ENCODE measurements at regions not wholly inside any gene's neighbourhood (a gene's known extent, or its start where the extent isn't known, plus 50 kb on each side); places are given as distances from the start of the nearest gene placed in this dataset.

GRCh38 chr5:145708169-145708568 lies 127.0 kb downstream of the PRELID2 start:
- in situ Hi-C loops (cut with HindIII; ENCODE audit: low pct_unique_long_range_greater_than_20kb, low sequenced_read_pairs): no loop called here
- DNase-seq (ENCODE audit: low read depth): no peak

DNA sequence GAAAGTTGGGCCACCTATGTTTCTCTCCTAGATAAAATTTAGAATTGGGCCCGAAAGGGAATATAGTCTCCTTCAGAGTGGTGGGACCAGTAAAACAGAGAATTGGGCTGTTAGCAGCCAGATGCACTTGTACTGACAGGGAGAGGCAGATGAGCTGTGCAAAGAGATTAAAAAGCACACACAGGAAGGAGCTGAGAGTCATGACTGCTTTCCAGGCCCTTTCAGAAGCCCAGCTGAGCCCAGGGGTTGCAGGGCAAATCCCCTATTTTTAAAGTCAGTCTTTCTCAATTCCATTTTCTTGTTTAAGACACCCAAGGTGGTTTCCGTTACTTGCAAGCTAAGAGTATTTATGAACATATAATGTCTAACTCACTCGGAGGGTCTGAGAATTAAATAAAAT lies 130.4 kb downstream of the PRELID2 start:
- DNase-seq (ENCODE audit: low read depth): no peak
- in situ Hi-C loops (cut with HindIII; ENCODE audit: low pct_unique_long_range_greater_than_20kb, low sequenced_read_pairs): no loop called here

DNA sequence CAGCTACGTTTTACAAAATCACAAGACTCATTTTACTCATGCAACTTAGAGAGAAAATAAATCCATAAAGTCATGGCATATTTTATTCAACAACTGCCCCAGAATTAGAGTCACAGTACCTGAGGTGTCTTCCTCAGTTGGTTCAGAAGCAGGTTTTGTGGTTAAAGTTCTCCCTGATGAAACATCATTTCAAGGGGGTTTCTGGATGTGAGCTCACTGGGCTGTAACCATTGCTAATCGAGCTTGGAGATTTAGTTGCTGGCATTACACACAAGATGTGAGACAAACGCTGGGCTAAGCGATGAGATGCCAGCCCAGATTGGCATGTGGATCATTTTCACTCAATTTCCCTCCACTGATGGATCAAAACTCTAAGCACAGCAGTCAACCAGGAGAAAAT lies 131.3 kb downstream of the PRELID2 start:
- in situ Hi-C loops (cut with HindIII; ENCODE audit: low pct_unique_long_range_greater_than_20kb, low sequenced_read_pairs): no loop called here

DNA sequence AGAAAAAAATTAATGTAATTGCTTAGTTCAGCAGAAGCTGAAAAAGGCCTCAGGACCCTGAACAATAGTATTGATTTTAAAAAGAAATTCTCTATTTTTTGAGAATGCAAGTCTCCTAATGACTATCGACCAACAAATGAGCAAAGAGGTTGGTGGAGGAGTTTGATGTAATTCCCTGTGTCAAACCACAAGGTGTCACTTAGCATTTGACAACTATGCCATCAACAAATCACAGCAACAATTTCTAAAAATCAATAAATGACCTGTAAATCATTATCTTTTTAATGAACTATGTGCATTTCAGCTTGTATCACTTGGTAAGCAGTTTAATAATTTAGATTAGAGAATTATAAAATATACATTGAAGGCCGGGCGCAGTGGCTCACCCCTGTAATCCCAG lies 133.7 kb downstream of the PRELID2 start:
- in situ Hi-C loops (cut with HindIII; ENCODE audit: low pct_unique_long_range_greater_than_20kb, low sequenced_read_pairs): no loop called here
- DNase-seq (ENCODE audit: low read depth): no peak

More for the DNA sequence above, 131.3 kb downstream of the PRELID2 start:
- DNase-seq (ENCODE audit: low read depth): no peak

DNA sequence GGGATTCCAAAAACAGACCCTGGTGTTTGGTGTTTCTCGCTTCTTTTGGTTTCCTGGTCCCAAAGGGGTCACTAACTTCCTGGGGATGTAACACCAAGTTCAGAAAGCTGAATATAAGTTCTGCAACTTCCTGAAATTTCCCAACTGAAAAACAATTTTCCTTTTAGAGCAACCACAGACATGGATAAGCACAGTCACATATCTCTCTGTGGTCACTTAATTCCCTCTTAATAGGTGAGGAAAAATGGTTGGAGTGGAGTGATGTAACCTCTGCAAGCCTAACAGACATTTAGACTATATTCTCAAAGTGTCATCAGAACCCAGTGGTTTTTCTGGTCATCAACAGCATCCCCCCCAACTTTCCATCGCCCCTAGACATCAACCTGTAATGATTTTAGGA lies 135.3 kb downstream of the PRELID2 start:
- in situ Hi-C loops (cut with HindIII; ENCODE audit: low pct_unique_long_range_greater_than_20kb, low sequenced_read_pairs): no loop called here
- no peak for DNase-seq (ENCODE audit: low read depth)

DNA sequence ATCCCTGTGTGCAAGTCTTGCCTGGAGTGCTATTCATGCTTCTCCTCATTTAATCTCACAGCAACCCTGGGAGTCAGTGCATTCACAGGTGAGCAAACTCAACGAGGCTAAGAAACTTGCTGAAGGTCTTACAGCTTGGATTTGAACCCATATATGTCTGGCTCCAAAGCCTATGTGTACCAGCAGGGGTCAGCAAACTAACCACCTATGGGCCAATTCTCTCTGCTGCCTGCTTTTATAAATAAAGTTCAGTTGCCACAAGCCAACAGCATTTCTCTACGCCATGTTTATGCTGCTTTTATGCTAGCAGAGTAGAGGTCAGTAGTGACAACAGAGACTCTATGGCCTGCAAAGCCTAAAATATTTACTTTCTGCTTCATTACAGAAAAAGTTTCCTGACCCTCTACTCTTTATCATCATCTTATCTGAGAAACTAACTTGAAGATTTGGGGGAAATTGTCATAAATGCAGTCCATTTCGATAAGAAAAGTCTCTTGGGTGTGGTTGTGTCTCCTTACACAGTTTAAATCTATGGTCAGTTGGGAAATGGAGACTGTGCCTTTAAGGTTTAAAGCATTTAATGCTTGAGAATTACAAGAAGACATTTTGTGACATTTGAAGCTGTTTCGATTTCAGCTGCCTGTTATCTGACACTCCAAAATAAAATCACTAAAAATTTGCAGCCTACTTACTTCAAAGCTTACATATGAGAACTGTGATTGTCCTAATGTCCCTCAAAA lies 137.7 kb downstream of the PRELID2 start:
- DNase-seq (ENCODE audit: low read depth): no peak
- in situ Hi-C loops (cut with HindIII; ENCODE audit: low pct_unique_long_range_greater_than_20kb, low sequenced_read_pairs): no loop called here

DNA sequence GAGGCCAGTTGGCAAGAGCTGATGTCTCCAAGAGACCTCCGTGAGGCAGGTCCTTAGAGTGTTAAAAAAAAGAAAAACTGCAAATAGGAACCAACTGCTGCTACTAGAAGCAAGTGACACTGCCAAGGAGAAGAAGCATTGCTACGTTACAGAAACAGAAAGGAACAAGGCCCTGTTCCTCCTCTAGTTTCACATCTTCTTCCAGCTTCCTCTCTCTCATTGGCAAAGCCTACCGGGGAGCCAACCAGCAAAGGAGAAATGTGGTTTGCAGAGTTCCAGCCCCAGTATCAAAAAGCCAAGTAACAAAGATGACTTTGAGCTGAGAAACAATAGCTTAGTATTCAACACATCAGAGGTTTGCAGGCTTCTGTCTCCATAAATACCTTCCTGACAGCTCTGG lies 145.9 kb downstream of the PRELID2 start:
- no peak for DNase-seq (ENCODE audit: low read depth)
- in situ Hi-C loops (cut with HindIII; ENCODE audit: low pct_unique_long_range_greater_than_20kb, low sequenced_read_pairs): no loop called here

GRCh38 chr5:145687943-145688342 lies 147.2 kb downstream of the PRELID2 start:
- in situ Hi-C loops (cut with HindIII; ENCODE audit: low pct_unique_long_range_greater_than_20kb, low sequenced_read_pairs): no loop called here
- no peak for DNase-seq (ENCODE audit: low read depth)

DNA sequence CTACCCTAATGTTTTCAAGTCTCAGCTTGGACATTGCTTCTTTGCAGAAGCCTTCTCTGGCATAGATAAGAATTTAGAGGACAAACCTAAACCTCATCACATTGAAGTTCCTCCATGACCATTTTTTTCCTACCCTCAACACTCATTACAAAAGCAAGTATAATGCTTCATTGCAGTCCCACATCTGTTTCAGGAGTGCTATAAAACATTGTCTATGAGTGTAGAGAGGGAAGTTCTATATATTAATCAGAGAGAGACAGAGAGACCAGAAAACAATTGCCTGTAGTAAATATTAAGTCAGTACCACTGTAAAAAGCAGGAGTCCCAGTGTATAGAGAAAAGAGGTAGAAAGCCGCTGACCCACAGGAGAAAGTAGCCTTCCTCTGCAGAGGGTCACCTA lies 149.7 kb downstream of the PRELID2 start:
- in situ Hi-C loops (cut with HindIII; ENCODE audit: low pct_unique_long_range_greater_than_20kb, low sequenced_read_pairs): no loop called here
- no peak for DNase-seq (ENCODE audit: low read depth)

DNA sequence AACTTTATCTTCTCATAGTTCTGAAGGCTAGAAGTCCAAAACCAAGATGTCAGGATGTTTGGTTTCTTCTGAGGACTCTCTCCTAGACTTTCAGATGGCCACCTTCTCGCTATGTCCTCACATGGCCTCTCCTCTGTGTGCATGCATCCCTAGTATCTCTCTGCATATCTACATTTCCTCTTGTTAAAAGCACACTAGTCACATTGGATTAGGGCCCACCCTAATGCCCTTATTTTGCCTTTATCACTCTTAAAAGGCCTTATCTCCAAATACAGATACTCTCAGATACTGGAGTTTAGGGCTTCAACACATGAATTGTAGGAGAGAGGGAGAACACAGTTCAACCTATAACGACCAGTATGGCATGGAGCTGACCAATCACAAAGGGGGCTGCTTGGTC lies 151.7 kb downstream of the PRELID2 start:
- no peak for DNase-seq (ENCODE audit: low read depth)
- in situ Hi-C loops (cut with HindIII; ENCODE audit: low pct_unique_long_range_greater_than_20kb, low sequenced_read_pairs): no loop called here

DNA sequence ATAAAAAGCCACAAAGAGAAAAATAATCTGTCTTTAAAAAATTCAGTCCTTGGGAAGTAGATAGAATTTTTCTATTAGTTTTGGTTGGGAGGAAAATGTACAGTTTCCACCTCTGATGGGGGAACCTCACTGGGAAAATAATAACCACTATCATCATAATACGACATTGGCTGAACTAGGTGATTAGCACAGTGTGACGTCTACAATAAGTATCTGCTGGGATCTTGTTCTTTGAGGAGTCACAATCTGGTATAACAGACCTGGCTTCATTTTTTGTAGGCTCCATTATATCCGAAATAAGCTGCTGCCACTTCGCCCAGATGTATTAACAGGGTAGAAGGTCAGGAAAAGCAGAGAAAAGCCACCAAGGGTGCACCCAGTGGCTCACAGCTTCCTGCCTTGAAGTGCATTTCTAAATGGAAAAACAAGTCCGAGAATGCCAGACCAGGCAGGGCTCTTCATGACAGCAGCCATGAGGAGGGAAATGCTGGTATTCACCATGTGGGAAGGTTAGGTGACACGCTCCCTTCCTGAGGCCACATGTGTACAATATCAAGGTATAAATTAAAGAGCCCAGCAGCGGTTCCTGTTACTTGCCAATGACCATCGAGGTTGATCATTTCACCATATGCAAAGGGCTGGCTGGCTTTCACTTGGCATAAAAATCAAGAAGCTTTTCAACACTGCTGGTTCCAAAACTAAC lies 152.8 kb downstream of the PRELID2 start:
- in situ Hi-C loops (cut with HindIII; ENCODE audit: low pct_unique_long_range_greater_than_20kb, low sequenced_read_pairs): no loop called here
- no peak for DNase-seq (ENCODE audit: low read depth)

DNA sequence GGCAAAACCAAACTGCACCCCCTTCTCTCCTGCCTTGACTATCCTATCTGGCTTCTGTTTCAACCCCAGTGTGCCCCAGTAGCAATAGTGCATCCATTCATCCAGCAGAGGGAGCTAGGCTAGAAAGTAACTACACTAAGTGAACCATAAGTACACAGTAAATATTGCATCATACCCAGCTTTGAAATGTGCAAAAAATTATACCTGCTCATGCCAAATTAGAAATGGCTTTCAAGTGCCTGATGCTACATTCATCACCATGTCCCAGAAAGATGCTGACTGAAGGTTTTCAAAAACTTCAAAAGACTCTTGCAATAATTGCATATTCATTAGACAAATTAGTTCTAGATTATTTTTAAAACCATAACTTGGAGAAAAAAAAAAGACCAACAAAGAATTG lies 153.5 kb downstream of the PRELID2 start:
- in situ Hi-C loops (cut with HindIII; ENCODE audit: low pct_unique_long_range_greater_than_20kb, low sequenced_read_pairs): no loop called here
- peak; percentile 39 for DNase-seq (ENCODE audit: low read depth)

GRCh38 chr5:145681216-145681615 lies 153.9 kb downstream of the PRELID2 start:
- no peak for DNase-seq (ENCODE audit: low read depth)
- in situ Hi-C loops (cut with HindIII; ENCODE audit: low pct_unique_long_range_greater_than_20kb, low sequenced_read_pairs): no loop called here

DNA sequence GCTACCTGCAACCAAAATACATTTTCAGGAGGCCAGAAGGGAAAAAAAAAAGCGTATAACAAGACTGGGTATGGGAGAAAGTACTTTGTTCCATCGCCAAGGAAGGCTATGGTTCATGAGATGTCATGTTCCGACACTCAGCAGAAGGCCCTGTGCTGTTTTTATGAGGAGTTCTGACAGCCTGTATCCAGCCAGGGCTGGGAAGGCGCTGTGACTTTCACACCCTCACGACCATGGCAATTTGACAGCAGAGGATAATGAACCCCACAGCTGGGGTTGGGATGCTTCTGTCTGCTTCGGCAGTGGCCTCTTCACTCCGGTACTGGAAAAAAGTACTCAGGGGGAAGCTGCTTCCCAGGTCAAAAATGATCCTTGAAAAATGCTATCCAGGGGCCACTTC lies 154.4 kb downstream of the PRELID2 start:
- no peak for DNase-seq (ENCODE audit: low read depth)
- in situ Hi-C loops (cut with HindIII; ENCODE audit: low pct_unique_long_range_greater_than_20kb, low sequenced_read_pairs): no loop called here

DNA sequence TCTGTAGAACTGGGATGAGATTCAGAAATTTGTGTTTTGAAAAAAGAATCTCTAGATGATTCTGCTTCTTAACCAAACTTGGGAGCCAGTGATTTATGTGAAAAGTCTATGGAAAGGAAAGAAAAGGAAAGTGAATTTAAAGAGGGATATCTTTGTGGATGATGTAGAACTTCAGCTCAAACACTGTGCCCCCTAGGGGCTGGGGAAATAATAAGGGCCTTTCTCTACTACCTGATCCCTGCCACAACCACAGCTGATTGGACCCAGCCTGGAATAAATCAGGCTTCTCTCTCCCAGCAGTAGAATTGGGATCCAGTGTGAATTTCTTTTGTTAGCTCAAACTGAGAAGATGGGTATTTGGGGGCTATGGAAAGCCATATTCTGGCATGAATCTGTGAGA lies 155.0 kb downstream of the PRELID2 start:
- no peak for DNase-seq (ENCODE audit: low read depth)

DNA sequence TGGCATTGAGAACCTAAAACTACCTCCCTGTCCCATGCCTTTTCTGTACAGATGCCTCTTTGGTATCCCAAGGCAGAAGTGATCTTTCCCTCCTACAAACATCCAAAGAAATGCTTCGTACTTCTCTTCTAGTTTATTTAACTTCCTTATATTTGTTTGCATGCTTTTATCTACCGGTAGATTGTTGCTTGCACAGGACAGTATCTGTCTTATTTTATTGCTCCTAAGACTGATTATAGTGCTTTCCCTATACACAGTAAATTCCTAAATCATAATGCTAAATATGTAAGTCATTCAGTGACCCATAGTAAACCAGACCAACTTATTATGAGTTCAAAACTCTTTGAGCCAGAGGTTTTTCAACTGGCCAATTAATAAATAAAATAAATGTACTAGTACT lies 156.9 kb downstream of the PRELID2 start:
- in situ Hi-C loops (cut with HindIII; ENCODE audit: low pct_unique_long_range_greater_than_20kb, low sequenced_read_pairs): no loop called here

More for the DNA sequence above, 155.0 kb downstream of the PRELID2 start:
- in situ Hi-C loops (cut with HindIII; ENCODE audit: low pct_unique_long_range_greater_than_20kb, low sequenced_read_pairs): no loop called here

GRCh38 chr5:145673786-145674185 lies 161.4 kb downstream of the PRELID2 start:
- in situ Hi-C loops (cut with HindIII; ENCODE audit: low pct_unique_long_range_greater_than_20kb, low sequenced_read_pairs): no loop called here
- DNase-seq (ENCODE audit: low read depth): no peak

More for the DNA sequence above, 156.9 kb downstream of the PRELID2 start:
- no peak for DNase-seq (ENCODE audit: low read depth)

GRCh38 chr5:145668714-145669113 lies 166.4 kb downstream of the PRELID2 start:
- no peak for DNase-seq (ENCODE audit: low read depth)
- in situ Hi-C loops (cut with HindIII; ENCODE audit: low pct_unique_long_range_greater_than_20kb, low sequenced_read_pairs): no loop called here

DNA sequence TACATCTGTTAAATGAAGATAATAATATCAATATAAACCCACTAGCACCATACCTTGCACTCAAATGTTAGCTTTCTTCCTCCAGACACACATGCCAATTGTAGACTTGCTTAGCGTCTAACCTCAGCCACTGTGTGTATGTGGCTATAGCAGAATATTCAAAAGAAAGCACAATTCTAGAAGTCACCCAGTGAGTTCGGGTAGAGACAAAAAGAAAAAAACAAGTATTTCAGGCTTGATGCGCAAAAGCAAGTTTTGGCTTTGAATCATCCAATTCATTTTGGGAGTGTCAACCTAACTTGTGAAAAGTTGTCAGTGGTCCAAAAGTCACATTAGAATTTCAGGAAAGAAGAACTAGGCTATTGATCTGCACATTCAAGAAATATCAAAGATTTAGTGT lies 167.4 kb downstream of the PRELID2 start:
- in situ Hi-C loops (cut with HindIII; ENCODE audit: low pct_unique_long_range_greater_than_20kb, low sequenced_read_pairs): no loop called here
- no peak for DNase-seq (ENCODE audit: low read depth)

GRCh38 chr5:145666591-145666990 lies 168.6 kb downstream of the PRELID2 start:
- in situ Hi-C loops (cut with HindIII; ENCODE audit: low pct_unique_long_range_greater_than_20kb, low sequenced_read_pairs): no loop called here
- DNase-seq (ENCODE audit: low read depth): no peak
